GM12878 (cell line): ENCODE measurements at regions not wholly inside any gene's neighbourhood (a gene's known extent, or its start where the extent isn't known, plus 50 kb on each side); places are given as distances from the start of the nearest gene placed in this dataset.

Experiments used
- ATAC-seq: fragments of 200-7000 bp; cut with Tn5 transposase; 3 replicates; pipeline ENCODE4 v1.9.1; 2020; ENCODE audit warnings: mild to moderate bottlenecking, moderate library complexity
- BruUV-seq: library from RNA; stranded (reverse); fragments of 400-500 nt; replicated peaks from 2 replicates; lab custom pipeline; 2021; lab: Mats Ljungman, UMichigan
- CTCF ChIA-PET: fragments of 300-600 bp; sonication (Branson Sonifier 250); formaldehyde crosslinking; extraction: SDS; loops from one replicate; lab custom pipeline; 2021; ENCODE audit warnings: inconsistent platforms; lab: Yijun Ruan, JAX
- POLR2A ChIA-PET: fragments of 350-600 bp; formaldehyde crosslinking; extraction: SDS; loops from one replicate; lab custom pipeline; 2021; ENCODE audit warnings: inconsistent platforms; lab: Charles Lee
- RAD21 ChIA-PET: fragments of 300-600 bp; sonication (Branson Sonifier 250); formaldehyde crosslinking; loops from one replicate; lab custom pipeline; 2023; ENCODE audit warnings: antibody characterized with exemption; ENCODE audit not compliant: unreplicated experiment; lab: Charles Lee
- SMC1A ChIA-PET: fragments of 300-600 bp; sonication (Branson Sonifier 250); formaldehyde crosslinking; loops from one replicate; lab custom pipeline; 2023; ENCODE audit not compliant: unreplicated experiment, uncharacterized antibody; lab: Charles Lee
- DNase-seq: peaks from one replicate; pipeline ENCODE4 v3.0.0-alpha.2; 2011; ENCODE audit warnings: low read depth, low spot score
- FAIRE-seq: peaks from 3 replicates; lab custom pipeline; 2011; peaks lifted over from hg19 to GRCh38; lab: Jason Lieb, UNC
- H2AFZ ChIP-seq: 2 replicates; pipeline ENCODE4 v1.6.0; 2011; ENCODE audit warnings: low read depth, low read length, control low read depth; ENCODE audit not compliant: control insufficient read depth
- H3K27ac ChIP-seq: 2 replicates; pipeline ENCODE4 v1.5.1; 2011; ENCODE audit warnings: control low read depth; ENCODE audit not compliant: control insufficient read depth, insufficient read depth
- H3K27me3 ChIP-seq, 2 experiments: replicated peaks in 1 of 2; 2 replicates each; pipeline versions ENCODE4 v1.6.0 to v1.6.1; 2011; ENCODE audit warnings: low read length in 1 of 2; ENCODE audit not compliant: control insufficient read depth in 2 of 2, insufficient read depth in 2 of 2
- H3K36me3 ChIP-seq, 2 experiments: 2 replicates each; pipeline ENCODE4 v1.5.1; 2011; ENCODE audit warnings: low read length in 1 of 2; ENCODE audit not compliant: control insufficient read depth in 2 of 2, insufficient read depth in 2 of 2
- H3K4me1 ChIP-seq: 2 replicates; pipeline ENCODE4 v1.6.1; 2011; ENCODE audit warnings: mild to moderate bottlenecking, low read length, moderate library complexity, mixed read lengths; ENCODE audit not compliant: control insufficient read depth, insufficient read depth
- H3K4me2 ChIP-seq: 2 replicates; pipeline ENCODE4 v1.6.0; 2011; ENCODE audit warnings: control low read depth; ENCODE audit not compliant: control insufficient read depth, insufficient read depth
- H3K4me3 ChIP-seq: fragments of 200-600 bp; sonication (generic); 2 replicates; pipeline ENCODE4 v1.5.1; 2016
- H3K79me2 ChIP-seq: 2 replicates; pipeline ENCODE4 v1.6.0; 2011; ENCODE audit warnings: low read length; ENCODE audit not compliant: control insufficient read depth, insufficient read depth
- H3K9ac ChIP-seq: 2 replicates; pipeline ENCODE4 v1.8.0; 2011; ENCODE audit warnings: low read length, control low read depth, mixed read lengths; ENCODE audit not compliant: control insufficient read depth, insufficient read depth
- H3K9me3 ChIP-seq: replicated peaks from 3 replicates; pipeline ENCODE4 v1.5.1; 2011; ENCODE audit warnings: mild to moderate bottlenecking, low read length; ENCODE audit not compliant: control insufficient read depth, insufficient read depth
- H4K20me1 ChIP-seq: 2 replicates; pipeline ENCODE4 v1.6.0; 2011; ENCODE audit not compliant: control insufficient read depth, insufficient read depth
- CHD2 ChIP-seq: IDR thresholded peaks from 2 replicates; pipeline ENCODE4 v1.6.1; 2011; ENCODE audit warnings: low read depth, low read length, improper control_type of control experiment, borderline replicate concordance
- EGR1 ChIP-seq, 2 experiments: IDR thresholded peaks; 1 replicate in 1 of 2; 2 replicates in 1 of 2; pipeline ENCODE4 v1.6.1; 2011 to 2012; ENCODE audit warnings: low read depth in 2 of 2, low read length in 2 of 2, borderline replicate concordance in 1 of 2, mild to moderate bottlenecking in 1 of 2, moderate library complexity in 1 of 2
- FOS ChIP-seq: IDR thresholded peaks from 3 replicates; pipeline ENCODE4 v1.6.1; 2011; ENCODE audit warnings: borderline replicate concordance; ENCODE audit not compliant: insufficient read length; ENCODE audit errors: extremely low read depth
- HDGF ChIP-seq: fragments of 450-650 bp; IDR thresholded peaks from 2 replicates; pipeline ENCODE4 v1.6.1; 2016; ENCODE audit warnings: antibody characterized with exemption
- IKZF2 ChIP-seq, 2 experiments: fragments of 450-650 bp; IDR thresholded peaks; 2 replicates each; pipeline ENCODE4 v1.6.1; 2017; ENCODE audit warnings: mild to moderate bottlenecking in 2 of 2, moderate library complexity in 2 of 2
- NFYB ChIP-seq: IDR thresholded peaks from 2 replicates; pipeline ENCODE4 v1.6.1; 2011; ENCODE audit warnings: low read depth, mild to moderate bottlenecking, low read length, improper control_type of control experiment, moderate library complexity; ENCODE audit not compliant: insufficient read depth
- PAX8 ChIP-seq: fragments of 450-650 bp; IDR thresholded peaks from 2 replicates; pipeline ENCODE4 v1.6.1; 2017; ENCODE audit warnings: mild to moderate bottlenecking, moderate library complexity
- POLR2A ChIP-seq: IDR thresholded peaks from 2 replicates; pipeline ENCODE4 v1.6.1; 2011; ENCODE audit warnings: low read depth, mild to moderate bottlenecking, low read length
- RBBP5 ChIP-seq: fragments of 200-600 bp; sonication (generic); conservative IDR thresholded peaks from 2 replicates; pipeline ENCODE4 v1.6.1; 2016
- SMAD1 ChIP-seq: fragments of 450-650 bp; IDR thresholded peaks from 2 replicates; pipeline ENCODE4 v1.6.1; 2018; ENCODE audit warnings: mild to moderate bottlenecking, low read depth; ENCODE audit not compliant: partially characterized antibody
- SMC3 ChIP-seq: IDR thresholded peaks from 2 replicates; pipeline ENCODE4 v1.6.1; 2011; ENCODE audit warnings: low read length, improper control_type of control experiment, borderline replicate concordance
- SRF ChIP-seq, 2 experiments: IDR thresholded peaks; 2 replicates each; pipeline ENCODE4 v1.6.1; 2011; ENCODE audit warnings: low read depth in 2 of 2, low read length in 2 of 2, mild to moderate bottlenecking in 1 of 2, moderate library complexity in 1 of 2
- TAF1 ChIP-seq: IDR thresholded peaks from 2 replicates; pipeline ENCODE4 v1.6.1; 2011; ENCODE audit warnings: mild to moderate bottlenecking, low read depth, low read length, borderline replicate concordance
- WRNIP1 ChIP-seq: IDR thresholded peaks from 2 replicates; pipeline ENCODE4 v1.6.1; 2011; ENCODE audit warnings: low read depth, low read length, improper control_type of control experiment, borderline replicate concordance
- ZNF217 ChIP-seq: fragments of 450-650 bp; IDR thresholded peaks from 2 replicates; pipeline ENCODE4 v1.6.1; 2017; ENCODE audit warnings: antibody characterized with exemption, mild to moderate bottlenecking
- ZNF274 ChIP-seq: IDR thresholded peaks from one replicate; pipeline ENCODE4 v1.8.0; 2011; ENCODE audit not compliant: insufficient read length, insufficient read depth
- WGBS: methylation state at CpG from one replicate; pipeline ENCODE4 v1.1.6; 2016; ENCODE audit warnings: low lambda C conversion rate; ENCODE audit not compliant: insufficient replicate concordance, insufficient coverage; ENCODE audit errors: missing lambda C conversion rate; 5-methylcytosine and 5-hydroxymethylcytosine counted together
- in situ Hi-C: fragments of 300-500 bp; cut with MboI; formaldehyde crosslinking; loops from 9 replicates; pipeline ENCODE4 v1.14.3; 2018; ENCODE audit warnings: mixed read lengths
- intact Hi-C: fragments of 100-400 bp; cut with micrococcal nuclease; formaldehyde crosslinking; loops from one replicate; pipeline ENCODE4 v1.14.2; 2022; ENCODE audit not compliant: unreplicated experiment
- TF ChIP-seq, protein P1 (sequence below): IDR thresholded peaks from 2 replicates; pipeline ENCODE4 v1.6.1; 2012; ENCODE audit warnings: mild to moderate bottlenecking, low read depth, low read length
- TF ChIP-seq, protein P2 (sequence below): IDR thresholded peaks from 2 replicates; pipeline ENCODE4 v1.6.1; 2011; ENCODE audit warnings: borderline replicate concordance, low read depth, mild to moderate bottlenecking, moderate library complexity, low read length; ENCODE audit not compliant: insufficient read depth, poor library complexity, severe bottlenecking

DNA sequence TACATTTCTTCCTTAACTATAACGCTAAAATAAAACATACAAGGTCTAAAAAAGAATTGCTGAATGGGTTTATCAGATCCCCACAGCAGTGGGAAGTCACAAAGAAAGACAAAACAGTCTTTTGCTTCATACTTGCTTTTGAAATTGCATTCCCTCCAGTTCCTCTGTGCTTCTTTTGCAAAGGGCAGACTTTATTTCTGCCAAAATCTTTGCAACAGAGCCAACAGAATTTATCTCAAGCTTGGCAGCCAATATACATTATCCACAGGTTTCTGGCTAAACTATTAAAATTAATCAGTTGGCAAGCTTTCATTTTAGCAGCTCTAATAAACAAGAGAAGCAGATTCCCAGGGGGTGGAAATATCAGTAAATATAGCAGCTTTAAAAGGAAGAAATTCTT lies 378.9 kb upstream of the CA10 start (continued):
- TF ChIP-seq SMAD1 (no peak), PAX8 (no peak), SRF (IDR thresholded peaks at IDR 0.05; ENCODE audit: low read depth in 2 of 2, low read length in 2 of 2) (no peak)

- RAD21 ChIA-PET = no interaction called here
- in situ Hi-C loops = no loop called here
- ATAC-seq (no peak), DNase-seq (no peak), FAIRE-seq (no peak)
- SMC1A ChIA-PET = no interaction called here
- H3K4me2 ChIP-seq = no peak overlapping the region
- POLR2A ChIA-PET = no interaction called here
- H3K4me3 ChIP-seq = no peak overlapping the region
- TF ChIP-seq RBBP5 = no peak
- TF ChIP-seq TAF1 = no peak
- TF ChIP-seq WRNIP1 = no peak
- TF ChIP-seq, protein P1, sequence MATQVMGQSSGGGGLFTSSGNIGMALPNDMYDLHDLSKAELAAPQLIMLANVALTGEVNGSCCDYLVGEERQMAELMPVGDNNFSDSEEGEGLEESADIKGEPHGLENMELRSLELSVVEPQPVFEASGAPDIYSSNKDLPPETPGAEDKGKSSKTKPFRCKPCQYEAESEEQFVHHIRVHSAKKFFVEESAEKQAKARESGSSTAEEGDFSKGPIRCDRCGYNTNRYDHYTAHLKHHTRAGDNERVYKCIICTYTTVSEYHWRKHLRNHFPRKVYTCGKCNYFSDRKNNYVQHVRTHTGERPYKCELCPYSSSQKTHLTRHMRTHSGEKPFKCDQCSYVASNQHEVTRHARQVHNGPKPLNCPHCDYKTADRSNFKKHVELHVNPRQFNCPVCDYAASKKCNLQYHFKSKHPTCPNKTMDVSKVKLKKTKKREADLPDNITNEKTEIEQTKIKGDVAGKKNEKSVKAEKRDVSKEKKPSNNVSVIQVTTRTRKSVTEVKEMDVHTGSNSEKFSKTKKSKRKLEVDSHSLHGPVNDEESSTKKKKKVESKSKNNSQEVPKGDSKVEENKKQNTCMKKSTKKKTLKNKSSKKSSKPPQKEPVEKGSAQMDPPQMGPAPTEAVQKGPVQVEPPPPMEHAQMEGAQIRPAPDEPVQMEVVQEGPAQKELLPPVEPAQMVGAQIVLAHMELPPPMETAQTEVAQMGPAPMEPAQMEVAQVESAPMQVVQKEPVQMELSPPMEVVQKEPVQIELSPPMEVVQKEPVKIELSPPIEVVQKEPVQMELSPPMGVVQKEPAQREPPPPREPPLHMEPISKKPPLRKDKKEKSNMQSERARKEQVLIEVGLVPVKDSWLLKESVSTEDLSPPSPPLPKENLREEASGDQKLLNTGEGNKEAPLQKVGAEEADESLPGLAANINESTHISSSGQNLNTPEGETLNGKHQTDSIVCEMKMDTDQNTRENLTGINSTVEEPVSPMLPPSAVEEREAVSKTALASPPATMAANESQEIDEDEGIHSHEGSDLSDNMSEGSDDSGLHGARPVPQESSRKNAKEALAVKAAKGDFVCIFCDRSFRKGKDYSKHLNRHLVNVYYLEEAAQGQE = no peak
- no peak for TF ChIP-seq ZNF217
- no peak for TF ChIP-seq CHD2
- no peak for TF ChIP-seq POLR2A
- no peak for TF ChIP-seq HDGF
- TF ChIP-seq SRF (IDR thresholded peaks at IDR 0.05; ENCODE audit: low read depth in 2 of 2, low read length in 2 of 2) = no peak
- TF ChIP-seq SMC3 = no peak
- no peak for TF ChIP-seq EGR1 (IDR thresholded peaks at IDR 0.05; ENCODE audit: borderline replicate concordance in 1 of 2, low read depth in 2 of 2, low read length in 2 of 2)
- TF ChIP-seq IKZF2 (IDR thresholded peaks at IDR 0.05) = no peak
- TF ChIP-seq NFYB = no peak
- no peak for TF ChIP-seq ZNF274
- TF ChIP-seq, protein P2, sequence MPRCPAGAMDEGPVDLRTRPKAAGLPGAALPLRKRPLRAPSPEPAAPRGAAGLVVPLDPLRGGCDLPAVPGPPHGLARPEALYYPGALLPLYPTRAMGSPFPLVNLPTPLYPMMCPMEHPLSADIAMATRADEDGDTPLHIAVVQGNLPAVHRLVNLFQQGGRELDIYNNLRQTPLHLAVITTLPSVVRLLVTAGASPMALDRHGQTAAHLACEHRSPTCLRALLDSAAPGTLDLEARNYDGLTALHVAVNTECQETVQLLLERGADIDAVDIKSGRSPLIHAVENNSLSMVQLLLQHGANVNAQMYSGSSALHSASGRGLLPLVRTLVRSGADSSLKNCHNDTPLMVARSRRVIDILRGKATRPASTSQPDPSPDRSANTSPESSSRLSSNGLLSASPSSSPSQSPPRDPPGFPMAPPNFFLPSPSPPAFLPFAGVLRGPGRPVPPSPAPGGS = no peak
- TF ChIP-seq FOS = no peak
- H3K79me2 ChIP-seq = no peaks in the 10 kb centered on the region
- no peak overlapping the region for H2AFZ ChIP-seq
- no peaks in the 10 kb centered on the region for H3K27me3 ChIP-seq
- H3K36me3 ChIP-seq = no peaks in the 10 kb centered on the region
- no peaks in the 10 kb centered on the region for H3K4me1 ChIP-seq
- H3K27ac ChIP-seq = no peak overlapping the region
- H3K9ac ChIP-seq = no peak overlapping the region
- H4K20me1 ChIP-seq = no peaks in the 10 kb centered on the region
- H3K9me3 ChIP-seq = no peaks in the 10 kb centered on the region; the same call in 2 of the 3 replicates
- intact Hi-C loops = no loop called here
- CTCF ChIA-PET = no interaction called here
- BruUV-seq = no TSS peak
- WGBS = 9% methylated on average over 4 of the region's 4 CpGs
These were observed 378.0 kb upstream of the CA10 start for GRCh38 chr17:52536489-52536888.
